GM12874 (cell line): ENCODE measurements at regions not wholly inside any gene's neighbourhood (a gene's known extent, or its start where the extent isn't known, plus 50 kb on each side); places are given as distances from the start of the nearest gene placed in this dataset.

Experiments
- TF ChIP-seq, protein P1 (sequence below): IDR thresholded peaks from 2 replicates; pipeline ENCODE4 v1.5.1; 2011; ENCODE audit warnings: low read depth, mild to moderate bottlenecking, control low read depth, low read length, moderate library complexity; ENCODE audit not compliant: insufficient read depth

DNA sequence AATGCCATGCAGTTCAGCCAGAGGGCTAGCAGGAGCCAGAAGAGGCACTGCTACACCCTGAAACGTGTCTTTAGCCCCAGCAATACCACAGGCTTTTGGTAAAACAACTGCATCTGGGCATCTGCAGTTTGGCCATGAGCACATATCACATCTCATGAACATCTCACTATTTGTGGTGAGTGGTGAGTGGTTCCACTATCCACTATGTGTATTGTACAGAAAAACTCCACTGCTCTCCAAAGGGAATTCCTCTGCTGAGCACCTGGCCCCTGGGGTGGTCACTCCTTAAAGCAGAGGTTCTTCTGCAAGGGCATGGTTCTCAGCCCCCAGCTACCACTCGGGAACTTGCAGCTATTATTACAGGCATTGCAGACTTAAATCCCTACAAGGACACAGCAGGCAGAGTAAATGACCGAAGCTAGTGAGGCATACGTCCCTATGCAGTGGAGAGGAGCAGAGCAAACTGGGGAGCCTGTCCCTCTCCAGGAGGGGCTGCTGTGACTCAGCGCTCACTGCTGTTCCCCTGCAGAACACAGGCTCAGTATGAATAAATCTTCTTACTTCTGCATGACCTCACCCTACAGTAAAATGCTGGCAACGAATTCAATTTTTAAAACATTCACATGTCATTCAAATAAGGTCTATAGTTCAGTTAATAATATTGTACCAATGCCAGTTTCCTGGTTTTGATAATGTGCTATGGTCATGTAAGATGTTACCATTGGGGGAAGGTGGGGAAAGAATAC, 332.4 kb upstream of the ZNF507 start:
- TF ChIP-seq, protein P1, sequence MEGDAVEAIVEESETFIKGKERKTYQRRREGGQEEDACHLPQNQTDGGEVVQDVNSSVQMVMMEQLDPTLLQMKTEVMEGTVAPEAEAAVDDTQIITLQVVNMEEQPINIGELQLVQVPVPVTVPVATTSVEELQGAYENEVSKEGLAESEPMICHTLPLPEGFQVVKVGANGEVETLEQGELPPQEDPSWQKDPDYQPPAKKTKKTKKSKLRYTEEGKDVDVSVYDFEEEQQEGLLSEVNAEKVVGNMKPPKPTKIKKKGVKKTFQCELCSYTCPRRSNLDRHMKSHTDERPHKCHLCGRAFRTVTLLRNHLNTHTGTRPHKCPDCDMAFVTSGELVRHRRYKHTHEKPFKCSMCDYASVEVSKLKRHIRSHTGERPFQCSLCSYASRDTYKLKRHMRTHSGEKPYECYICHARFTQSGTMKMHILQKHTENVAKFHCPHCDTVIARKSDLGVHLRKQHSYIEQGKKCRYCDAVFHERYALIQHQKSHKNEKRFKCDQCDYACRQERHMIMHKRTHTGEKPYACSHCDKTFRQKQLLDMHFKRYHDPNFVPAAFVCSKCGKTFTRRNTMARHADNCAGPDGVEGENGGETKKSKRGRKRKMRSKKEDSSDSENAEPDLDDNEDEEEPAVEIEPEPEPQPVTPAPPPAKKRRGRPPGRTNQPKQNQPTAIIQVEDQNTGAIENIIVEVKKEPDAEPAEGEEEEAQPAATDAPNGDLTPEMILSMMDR: no peak

DNA sequence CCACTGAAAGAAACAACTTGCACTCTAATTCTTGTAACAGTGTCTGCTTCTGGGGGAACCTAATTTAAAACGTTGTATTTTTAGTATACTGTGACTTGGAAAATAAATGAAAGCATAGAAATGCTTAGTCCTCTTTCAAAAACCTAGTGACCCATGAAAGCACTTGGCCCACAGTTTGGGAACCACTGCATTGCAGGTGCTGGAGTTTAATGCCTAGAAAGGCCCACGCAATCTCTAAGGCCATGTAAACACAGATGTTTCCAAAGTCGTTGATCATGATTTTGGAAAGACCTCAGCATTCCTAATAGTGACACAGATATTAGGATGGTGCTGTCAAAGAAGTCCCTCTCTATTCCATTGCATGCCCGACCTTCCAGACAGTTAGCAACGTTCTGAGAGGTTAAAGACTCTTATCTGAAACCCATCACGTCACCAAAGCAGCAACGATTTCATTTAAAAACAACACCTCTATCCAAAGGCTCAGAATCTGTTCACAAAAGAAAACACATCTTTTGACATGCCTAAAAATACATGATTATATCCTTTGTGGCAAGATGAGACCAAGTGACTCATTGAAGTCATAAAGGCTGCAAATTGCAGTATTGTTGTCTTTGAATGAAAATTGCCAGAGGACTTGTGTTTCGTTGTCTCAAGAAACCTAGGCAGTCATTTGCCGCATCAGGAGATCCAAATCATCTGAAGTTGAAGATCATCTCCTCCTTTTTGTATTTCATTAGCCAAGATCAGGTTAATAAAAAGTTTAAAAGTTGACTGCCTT, 328.0 kb upstream of the ZNF507 start:
- TF ChIP-seq, protein P1: no peak

DNA sequence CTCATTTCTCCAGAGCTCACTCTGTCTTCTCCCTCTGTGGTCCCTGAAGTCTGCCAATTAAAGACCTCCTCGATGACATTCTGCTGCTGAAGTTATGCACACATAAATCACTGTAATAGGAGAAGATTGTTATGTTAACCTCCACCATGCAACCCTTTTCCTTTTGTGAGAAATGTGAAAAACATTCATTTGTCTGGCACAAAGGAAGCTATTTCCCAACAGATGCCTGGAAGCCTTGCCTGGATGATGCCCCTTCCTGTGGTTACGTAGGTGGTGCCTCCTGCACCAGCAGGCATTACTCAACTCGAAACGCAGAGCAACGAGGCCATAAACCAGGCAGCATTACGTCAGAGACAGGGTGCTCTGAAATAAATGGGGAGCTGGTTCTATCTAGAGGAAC, 327.4 kb upstream of the ZNF507 start:
- TF ChIP-seq, protein P1: no peak

DNA sequence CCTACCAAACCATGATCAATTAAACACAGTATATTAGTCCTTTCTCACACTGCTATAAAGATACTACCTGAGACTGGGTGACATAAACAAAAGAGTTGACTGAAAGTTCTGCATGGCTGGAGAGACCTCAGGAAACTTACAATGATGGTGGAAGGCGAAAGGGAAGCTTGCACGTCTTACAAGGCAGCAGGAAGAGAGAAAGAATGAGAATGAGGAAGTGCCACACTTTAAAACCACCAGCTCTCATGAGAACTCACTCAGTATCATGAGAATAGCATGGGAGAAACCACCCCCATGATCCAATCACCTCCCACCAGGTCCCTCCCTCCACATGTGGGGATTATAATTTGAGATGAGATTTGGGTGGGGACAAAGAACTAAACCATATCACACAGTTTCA, 324.9 kb upstream of the ZNF507 start:
- TF ChIP-seq, protein P1: no peak

DNA sequence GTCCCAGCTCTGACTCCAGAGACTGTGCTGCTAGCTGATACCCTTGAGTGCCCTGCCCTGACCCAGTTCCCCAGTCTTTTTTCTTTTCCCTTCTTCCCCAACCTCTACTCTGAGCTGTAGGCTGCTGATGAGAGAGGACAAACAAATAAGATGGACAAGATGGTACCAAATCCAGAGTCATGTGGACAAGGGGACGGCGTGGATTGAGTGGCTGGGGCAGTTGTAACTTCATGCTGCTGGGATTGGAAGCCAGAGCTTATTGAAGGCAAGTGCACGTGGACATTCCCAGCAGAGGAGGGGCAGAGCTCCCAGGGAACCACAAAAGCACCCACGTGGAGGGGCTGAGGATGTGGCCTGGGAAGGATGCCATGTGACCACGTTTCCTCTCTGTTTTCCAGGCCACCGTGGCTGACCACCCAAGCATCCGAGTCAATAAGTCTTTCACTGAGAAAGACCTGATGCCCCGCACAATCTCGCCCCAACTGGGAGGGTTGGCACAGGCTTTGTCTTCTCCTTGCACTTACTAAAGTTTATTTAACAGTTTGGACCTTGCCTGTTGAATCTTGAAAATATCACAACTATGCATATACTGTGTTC, 323.3 kb upstream of the ZNF507 start:
- TF ChIP-seq, protein P1: no peak

DNA sequence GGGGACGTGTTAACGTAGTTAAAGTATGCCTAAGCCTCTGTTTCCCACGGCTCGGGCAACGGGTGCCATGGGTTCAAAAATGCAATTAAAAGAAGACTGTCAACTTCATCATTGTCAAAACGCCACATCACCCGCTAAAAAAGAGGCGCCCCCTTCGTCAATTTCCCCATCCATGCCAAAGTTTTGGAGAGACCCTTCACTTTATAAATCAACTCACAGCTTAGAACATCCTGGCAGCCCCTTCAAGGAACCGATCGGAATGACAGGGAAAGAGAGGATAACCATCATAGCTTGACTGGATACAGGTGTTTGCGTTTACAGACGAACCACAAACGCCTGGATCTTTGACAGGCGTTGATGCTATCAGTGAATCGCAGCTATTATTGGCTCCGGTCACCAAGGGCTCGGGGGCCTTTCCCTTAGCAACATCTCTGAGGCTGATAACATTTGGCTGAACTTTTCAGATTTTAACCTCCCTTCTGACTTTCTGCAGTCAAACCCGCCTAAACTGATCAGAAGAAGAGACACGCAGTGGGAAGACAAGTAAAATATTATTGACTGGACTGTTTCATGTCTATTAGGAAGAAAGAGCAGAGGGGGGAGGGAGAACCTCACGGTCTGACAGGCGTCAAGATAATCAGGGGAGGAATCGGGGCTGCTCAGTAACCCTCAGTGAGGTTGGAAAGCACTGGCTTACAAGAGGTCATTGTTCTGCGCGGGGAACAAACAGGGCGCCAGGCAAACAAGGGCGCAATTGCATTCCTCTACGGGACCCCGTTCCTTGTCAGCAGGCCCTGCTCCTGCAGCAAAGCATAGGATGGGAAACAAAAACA, 322.5 kb upstream of the ZNF507 start:
- TF ChIP-seq, protein P1: no peak

DNA sequence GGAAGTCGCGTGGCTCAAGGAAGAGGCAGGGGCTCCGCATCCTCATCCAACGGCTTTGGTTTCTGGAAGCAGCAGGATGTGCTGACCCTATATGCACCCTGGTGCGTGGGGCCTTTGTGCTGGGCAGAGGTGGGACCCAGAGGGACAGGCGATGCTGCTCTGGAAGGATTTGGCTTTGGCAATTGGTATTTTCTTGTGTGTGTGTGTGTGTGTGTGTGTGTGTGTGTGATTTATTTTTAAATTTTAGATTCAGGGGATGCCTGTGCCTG, 321.9 kb upstream of the ZNF507 start:
- TF ChIP-seq, protein P1: no peak
